ENCODE measurements at regions not wholly inside any gene's neighbourhood (a gene's known extent, or its start where the extent isn't known, plus 50 kb on each side); places are given as distances from the start of the nearest gene placed in this dataset.

DNA sequence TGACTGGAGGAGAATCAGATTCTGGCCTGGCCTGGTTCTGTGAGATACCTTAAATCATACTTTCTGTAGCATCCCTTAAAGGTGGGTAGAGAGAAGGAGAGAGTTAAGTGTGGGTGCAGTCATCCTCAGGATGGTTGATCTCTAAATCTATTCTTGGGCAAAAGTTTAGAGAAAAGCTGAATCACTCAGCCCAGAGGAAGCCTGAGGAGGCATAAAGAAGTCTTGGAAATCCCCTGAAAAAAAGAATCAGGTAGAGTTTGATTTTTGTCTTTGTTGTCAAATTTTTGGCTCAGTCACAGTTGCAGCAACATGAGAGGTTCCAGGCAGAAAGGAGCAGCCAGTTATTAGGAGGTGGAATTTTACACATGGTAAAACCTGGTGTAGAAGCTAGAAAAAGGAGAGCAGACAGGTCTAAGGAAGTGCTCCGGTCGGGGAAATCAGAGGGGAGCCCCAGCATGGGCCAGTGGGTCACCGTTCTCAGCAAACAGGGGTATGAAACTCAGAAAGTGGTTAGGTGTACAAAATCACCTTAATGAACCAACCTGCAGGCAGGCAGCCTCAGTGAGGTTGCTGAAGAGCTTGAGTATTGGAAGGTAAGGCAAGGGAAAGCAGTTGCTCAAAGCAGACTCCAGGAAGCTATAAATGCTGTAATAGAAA, 116.2 kb upstream of the CNTLN start:
- DNase-seq (ENCODE audit: low read depth): no peak

DNA sequence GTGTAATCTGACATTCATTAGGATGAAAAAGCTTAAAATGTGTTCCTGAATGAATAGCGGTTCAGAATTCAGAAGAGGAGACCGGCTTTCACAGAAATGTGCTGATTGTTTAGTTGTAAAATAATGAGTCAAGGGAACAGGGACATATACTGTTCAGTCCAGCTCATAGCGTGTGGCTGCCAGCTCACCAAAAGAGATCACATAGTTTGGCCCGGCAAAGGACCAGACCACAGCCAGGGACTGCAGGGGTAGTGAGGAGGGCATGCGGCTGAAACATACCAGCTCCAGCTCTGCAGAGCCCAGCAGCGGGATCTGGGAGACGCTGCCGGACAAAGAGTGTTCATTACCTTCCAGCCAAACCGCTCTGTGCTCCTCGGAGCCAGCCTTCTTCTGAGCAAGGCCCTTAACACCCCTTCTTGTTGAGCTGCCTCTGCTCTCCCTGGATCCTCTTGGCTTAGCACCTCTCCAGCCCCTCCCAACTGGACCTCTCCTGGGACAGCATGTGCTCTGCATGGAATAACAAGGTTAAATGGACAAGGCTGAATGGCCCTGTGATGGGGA, 116.8 kb upstream of the CNTLN start:
- DNase-seq (ENCODE audit: low read depth): no peak

DNA sequence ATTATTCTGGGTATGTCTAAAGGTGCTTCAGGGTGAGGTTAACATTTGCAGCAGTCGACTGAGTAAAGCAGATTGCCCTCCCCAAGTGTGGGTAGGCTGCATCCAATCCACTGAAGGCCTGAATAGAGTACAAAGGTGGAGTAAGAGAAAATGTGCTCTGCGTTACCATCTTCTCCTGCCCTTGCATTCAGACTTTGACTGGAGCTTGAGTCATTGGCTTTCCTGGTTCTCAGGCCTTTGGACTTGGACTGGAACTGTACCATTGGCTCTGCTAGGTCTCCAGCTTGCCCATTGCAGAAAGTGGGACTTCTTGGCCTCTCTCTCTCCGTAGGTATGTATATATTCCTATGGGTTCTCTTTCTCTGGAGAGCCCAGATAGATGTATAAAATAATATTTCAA, 120.9 kb upstream of the CNTLN start:
- DNase-seq (ENCODE audit: low read depth): no peak

DNA sequence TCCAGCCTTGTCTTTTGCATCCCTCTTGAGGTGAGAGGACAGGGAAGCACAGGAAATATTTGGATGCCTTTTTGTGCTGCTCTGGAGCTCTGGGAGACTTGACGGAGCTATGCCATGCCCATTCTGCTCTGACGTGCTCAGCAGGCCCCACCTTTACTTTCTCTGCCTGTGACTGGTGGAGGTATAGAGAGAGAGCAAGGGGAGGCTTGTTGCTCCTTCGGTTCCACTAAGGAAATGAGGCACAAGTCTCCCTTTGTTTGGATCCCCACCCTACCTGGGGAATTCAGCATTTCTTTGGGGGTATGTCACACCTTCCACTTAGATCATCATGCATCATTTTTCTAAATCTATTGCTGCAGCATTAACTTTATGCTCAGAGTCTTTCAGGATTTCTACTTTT, 121.8 kb upstream of the CNTLN start:
- DNase-seq (ENCODE audit: low read depth): no peak

DNA sequence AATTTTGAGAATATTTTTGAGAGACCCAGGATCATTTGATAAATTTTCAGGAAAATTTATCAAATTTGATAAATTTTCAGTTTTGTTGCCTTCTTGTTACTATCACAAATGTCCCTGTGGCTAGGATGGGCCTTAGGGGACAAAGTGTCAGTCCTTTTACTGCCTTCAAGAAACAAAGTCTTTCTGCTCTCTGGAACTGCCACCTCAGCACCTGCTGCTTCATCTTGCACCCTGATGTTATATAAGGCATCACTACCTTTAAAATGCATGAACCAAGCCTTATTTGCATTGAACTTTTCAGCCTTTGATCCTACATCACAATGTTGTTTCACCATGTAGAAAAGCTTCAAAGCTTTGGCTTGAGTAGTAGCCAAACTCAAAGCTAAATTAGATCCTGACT, 123.0 kb upstream of the CNTLN start:
- DNase-seq (ENCODE audit: low read depth): no peak

DNA sequence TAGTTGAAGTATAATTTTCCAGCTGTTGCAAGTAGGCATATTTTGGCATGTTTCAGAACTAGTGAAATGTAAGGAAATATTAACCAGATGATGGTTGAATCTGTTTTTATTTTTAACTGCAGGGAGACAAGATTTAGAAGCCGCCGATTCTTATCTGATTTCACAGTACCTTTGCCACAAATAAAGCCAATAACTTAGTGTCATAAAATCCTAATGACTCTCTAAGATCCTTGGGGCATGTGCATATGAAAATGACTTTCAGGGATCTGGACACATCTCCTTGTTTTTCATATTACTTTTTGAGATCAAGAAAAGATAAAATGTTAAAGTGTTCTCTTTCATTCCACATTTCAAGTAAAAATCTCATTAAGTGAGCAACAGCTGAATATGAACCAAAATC, 125.8 kb upstream of the CNTLN start:
- DNase-seq (ENCODE audit: low read depth): no peak

DNA sequence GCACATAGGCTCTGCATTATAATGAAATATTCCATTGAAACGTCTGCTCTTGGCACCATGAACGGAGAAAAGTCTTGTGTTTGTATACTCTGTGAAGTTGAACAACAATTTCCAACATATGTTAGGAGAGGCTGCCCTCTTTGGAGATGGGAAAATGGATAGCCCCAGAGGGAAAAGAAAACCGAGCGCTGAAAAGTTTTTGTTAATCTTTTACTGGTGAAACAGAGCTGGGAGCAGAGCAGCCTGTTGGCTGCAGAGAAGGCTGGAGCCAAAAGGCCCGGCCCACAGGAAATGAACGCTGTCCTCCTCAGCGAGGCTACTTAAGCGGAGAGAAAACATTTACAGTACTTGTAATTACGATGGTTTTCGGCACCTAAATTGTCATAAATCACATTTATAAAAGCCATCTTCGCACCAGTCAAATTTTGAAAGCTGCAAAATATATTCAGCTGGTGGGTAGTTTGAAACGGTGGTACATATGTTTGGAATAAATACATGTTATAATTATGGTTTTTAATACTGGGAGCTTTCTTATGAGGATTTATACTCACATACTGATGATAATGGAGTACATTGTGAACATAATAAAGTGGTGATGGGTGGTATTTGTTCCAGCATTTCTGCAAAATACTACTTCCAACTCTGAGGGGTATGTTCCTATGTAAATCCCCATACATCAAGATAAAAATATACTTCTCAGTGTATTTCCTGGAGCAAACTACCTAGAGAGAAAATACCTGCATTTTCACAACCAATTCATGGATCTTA, 129.6 kb upstream of the CNTLN start:
- DNase-seq (ENCODE audit: low read depth): peak; percentile 77

DNA sequence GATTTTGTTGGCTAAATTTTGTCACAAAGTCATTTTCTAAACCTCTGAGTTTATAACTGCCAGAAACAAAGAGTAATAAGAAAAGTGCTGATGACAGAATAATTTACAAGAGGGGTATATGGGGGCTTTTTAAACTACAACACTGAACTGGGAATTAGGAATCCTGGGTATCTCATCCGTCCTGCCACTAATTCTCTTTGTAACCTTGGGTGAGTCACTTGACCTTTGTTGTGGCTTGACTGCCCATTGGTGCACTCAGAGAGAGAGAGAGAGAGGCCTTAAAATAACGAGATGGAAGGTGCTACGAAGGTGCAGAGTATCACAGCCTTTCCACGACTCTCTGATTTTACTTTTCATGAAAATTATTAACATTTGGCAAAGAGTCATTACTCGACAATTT, 130.3 kb upstream of the CNTLN start:
- peak; percentile 57 for DNase-seq (ENCODE audit: low read depth)

DNA sequence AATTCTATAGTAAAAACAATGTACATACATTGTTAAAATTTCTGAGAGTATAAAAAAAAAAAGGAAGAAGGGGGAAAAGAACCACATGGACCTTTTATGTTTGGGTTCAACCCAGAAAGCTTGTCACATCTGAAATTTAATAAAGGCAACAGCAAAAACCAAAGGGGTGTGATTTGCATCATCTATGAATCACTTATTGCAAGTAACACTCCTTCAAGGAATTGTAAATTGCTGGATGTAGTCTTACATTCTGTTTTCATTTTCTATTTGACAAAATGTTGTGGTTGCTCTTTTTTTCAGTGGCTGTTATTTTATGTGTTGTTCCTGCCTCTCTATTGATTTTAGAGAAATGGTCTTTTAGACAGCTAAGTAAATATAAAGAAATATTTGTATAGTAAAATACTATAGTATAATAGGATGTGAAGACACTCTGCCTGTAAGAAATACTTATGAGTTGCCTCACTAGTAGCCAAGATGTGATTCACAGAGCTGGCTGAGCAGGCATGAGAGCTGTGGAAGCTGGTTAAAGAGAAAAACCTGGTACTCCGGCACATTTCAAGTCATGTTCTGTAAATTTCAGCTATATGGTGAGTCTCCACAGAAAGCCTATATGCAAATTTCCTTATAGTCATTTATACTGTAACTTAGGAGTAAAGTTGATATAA, 131.1 kb upstream of the CNTLN start:
- DNase-seq (ENCODE audit: low read depth): peak; percentile 47

DNA sequence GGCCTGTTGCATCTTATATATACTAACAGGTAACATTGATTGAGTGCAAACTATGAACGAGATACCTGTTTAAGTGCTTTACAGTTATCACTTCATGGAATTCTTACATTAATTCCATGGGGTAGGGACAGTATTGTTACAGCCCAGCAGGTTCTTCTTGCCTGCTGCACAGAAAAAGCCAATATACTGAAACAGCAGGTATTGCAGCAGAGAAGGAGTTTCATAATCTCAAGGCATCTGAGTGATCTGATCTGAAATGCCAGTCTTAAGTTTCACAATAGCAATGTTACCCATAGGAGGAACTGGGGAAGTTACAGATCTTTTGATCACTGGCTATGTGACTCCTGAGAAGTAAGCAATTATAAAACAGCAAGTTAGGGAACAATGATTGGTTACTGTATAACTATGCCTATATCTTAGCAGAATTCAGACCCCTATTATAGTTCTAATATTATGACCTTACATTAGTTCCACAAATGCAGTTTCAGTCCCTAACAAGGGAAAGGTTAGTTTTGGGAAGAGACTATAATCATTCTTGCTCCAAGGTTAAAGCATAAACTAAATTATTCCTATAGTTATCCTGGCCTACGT, 126.5 kb upstream of the BNC2 start:
- no peak for DNase-seq (ENCODE audit: low read depth)

DNA sequence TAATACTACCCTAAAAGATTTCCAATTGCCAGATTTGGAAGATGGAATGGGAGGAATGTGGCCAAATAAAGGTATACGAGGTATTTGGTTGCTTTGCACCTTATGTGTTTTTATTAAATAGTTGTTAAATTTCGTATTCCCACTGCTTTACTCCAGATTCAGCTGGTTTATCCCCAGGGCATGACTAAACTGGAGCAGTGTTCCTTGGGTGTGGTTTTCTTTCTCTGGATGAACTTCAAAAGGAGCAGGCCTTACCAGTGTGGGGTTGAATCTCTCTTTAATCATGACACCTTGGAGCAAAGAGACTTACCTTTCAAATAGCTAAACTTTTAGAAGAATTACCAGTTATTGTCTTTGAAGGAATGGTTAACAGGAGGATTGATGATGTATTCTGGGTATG, 121.7 kb upstream of the BNC2 start:
- DNase-seq (ENCODE audit: low read depth): no peak

DNA sequence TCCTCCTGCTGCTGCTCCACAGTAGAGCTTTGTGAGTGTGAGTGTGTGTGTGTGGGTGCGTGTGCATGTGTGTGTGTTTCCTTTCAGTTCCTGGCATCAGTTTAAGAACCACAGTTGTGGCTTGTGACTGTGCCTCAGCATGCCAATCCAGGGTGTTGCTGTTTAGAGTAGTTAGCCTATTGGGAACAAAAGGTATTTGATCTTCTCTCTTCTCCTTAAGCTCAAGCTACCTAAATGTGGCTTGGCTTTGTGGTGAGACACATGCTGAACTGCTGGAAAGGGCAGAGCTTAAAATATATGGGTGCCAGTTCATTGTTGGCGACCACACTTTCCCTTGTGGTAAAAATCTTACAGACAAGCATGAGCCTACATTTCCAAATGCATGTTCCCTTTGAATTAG, 116.6 kb upstream of the BNC2 start:
- peak; percentile 14 for DNase-seq (ENCODE audit: low read depth)

DNA sequence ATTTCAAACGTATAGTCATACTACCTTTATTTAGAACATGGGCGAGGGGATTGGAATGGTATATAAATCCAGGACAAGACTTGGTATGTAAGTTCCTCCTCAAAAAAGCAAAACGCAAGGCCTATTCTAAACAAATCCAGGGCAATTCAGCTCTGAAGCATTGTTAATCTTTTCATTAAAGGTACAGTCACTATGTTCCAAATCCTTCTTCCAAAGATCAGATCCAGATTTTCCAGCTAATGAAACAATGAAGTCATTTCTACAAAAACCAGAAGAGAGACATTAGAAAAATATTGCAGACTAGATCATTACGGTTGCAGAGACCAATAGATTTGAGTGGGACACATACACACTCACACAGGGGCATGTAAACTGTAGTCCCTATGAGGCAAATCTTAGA, 116.1 kb upstream of the BNC2 start:
- DNase-seq (ENCODE audit: low read depth): no peak

DNA sequence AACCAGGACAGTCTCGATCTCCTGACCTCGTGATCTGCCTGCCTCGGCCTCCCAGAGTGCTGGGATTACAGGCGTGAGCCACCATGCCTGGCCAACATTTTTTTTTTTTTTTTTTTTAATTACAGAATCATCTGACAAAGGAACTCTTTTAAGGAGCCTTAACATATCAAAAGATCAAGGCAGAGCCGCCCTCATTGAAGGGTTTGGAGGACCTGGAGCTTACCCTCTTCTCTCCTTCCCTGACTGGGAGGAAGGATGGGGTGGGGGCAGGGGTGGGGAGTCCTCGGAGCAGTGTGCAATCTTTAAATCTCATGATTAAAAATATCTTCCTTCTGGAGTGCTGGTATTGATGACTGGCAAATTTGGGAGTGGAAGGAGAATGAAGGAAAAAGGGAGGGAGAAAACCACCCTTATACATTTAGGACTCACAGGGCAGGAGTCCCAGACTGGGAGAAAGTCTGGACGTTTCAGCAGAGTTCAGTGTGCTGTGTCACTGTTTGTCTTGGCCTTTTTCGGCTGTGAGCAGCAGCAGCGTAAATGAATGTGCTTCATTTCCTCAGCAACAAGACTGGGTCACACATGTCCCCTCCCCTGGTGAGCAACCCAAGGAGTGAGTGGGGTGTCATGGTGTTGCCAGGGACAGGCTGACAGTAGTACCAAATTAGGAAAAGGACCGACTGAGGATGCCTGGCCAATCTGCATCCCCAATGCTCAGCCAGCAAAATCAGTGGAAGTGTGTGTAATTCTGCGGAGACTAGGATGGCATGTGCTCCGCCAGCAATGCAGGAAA, 115.3 kb upstream of the BNC2 start:
- no peak for DNase-seq (ENCODE audit: low read depth)

DNA sequence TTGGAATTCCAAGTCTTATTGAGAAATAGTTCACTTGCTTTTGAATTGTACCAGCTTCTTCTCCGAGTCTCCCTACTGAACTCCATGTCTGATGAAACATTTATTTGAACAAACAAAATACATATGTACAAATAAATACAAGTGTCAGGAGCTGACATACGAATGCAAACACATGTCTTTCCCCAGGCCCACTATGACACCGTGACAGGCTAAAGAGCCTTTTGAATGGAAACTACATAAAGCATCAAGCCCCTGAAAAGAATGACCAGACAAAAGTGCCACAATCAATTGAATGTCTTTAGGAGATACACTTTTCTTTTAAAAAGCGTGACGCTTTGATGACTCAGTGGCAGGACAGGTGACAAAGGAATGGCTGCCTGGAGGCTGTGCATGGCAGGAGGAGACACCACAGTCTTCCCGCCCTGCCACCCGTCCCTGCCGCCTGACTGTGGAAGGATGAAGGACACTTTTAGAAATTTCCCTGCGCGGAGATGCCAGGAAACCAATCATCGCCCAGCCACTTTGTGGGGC, 112.4 kb upstream of the BNC2 start:
- DNase-seq (ENCODE audit: low read depth): no peak

DNA sequence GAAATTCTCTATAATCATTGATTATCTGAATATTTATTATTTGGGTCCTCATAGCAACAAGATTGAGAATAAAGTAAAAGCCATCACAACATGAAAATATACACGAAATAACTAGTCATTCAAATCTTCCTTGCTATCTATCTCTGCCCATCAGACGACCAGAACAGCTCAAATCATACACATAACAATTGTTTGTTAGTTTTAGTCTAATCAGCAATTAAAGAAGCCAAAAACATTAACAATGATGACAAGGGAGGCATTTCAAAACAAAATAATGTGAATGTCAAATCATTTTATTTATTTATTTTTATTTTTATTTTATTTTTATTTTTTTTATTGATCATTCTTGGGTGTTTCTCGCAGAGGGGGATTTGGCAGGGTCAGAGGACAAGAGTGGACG, 106.0 kb upstream of the BNC2 start:
- no peak for DNase-seq (ENCODE audit: low read depth)

DNA sequence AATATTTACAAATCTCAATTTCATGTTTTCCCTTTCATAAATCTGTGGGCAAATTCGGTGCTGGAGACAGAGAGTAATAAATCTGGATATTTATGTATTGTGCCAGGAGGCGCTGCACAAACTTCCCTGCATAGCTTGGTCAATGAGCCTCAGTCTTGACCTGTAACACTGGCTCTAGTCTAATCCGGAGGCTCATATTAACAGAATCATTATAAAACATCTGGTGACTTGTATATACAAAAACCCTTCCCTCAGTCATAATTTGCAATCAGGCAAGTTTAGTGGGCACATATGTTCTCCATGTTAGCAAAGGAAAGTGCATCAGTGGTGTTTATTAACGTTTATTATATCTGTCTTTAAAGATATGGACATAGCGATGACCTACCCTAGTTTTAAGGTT, 104.0 kb upstream of the BNC2 start:
- no peak for DNase-seq (ENCODE audit: low read depth)

DNA sequence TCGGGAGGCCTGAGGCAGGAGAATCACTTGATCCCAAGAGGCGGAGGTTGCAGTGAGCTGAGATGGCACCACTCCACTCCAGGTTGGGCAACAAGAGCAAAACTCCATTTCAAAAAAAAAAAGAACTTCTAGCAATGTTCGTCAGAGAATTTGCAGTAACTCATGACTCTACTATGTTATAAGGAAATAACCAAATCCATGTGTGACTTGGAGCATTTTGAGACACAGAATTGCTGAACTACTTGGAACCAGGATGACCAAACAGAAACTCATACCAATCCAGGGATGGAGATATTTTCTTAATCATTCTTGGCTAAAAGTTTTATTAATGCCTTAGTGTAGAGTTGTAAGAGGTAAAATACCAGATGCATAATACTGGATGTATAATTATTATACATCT, 99.9 kb upstream of the BNC2 start:
- DNase-seq (ENCODE audit: low read depth): no peak

DNA sequence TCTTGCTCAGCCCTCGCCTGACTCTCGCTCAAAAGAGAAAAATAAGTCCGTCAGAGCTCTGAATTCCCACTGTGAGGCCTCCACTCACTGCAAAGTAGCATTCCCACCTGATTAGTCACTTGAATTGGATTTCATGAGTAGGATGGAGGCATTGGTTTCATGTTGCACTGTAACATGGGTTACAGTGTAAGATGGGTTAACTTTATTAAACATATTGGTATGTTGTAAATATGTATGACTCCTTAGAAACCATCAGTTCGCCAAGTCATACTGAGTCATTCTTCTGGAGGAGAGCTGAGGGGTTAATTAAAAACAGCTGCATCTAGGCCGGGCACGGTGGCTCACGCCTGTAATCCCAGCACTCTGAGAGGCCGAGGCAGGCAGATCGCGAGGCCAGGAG, 93.8 kb upstream of the BNC2 start:
- DNase-seq (ENCODE audit: low read depth): peak; percentile 62

DNA sequence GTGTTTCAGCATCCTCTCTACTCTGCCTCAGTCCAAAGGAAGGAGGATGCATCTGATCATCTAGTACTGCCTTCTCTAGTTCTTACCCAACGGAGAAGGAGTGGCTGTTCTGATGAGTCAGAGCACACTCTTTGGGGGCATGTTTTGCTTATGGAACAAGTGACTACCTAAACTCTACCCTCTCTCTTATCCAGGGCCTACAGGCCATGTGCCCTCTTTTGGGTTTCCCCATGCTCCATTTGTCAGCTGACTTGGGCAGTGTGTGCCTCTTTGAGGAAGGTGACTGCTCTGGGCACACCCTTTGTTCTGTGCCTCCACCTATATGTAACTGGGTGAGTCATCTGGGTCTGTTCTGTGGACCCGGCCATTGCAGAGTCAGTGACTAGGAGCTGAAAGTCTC, 89.6 kb upstream of the BNC2 start:
- DNase-seq (ENCODE audit: low read depth): peak; percentile 27

DNA sequence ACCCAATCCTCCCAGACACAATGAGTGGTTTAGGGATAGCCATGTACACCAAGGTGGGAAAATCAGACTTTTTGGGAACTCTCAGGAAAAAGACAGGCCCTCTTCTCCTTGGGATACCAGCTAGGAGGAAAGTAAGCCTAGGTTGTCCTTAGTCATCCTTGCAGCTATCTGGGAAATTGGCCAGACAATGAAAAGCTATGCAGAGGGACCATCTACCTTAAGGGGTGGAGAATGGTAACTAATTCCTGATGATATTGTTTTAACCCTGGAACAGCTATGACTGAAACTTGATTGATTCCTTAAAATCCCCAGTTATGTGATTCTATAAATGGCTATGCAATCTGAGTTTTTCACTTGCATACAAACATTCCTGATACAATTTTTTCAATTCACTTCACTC, 88.9 kb upstream of the BNC2 start:
- no peak for DNase-seq (ENCODE audit: low read depth)

DNA sequence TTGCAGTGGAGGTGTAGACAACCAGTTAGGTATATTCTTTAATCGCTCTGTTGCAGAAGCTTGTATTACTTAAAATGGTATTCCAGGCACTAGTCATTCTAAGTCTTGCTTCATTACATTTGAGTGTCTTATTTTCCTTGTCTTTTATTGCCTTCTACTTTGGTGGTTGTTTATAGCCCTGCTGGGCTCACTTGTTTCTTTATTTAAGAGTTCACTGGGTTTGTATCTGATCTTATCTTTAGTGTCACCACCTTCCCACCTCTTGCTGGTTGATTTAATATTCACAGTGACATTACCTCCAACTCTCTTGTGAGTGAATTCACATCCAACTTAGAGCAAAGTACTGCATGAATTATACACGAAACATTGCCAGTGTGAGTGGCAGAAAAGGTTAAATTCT, 83.6 kb upstream of the BNC2 start:
- DNase-seq (ENCODE audit: low read depth): no peak
